ENCODE measurements at regions not wholly inside any gene's neighbourhood (a gene's known extent, or its start where the extent isn't known, plus 50 kb on each side); places are given as distances from the start of the nearest gene placed in this dataset.

GRCh38 chr9:78521680-78522079, 224.8 kb downstream of the PSAT1 start:
- Histone ChIP-seq H2BK12ac (ENCODE audit: low read length in 2 of 2) (no peak overlapping the region), H2BK5ac (ENCODE audit: low read depth, low read length, poor library complexity, severe bottlenecking) (no peak overlapping the region), H3K36me3 (ENCODE audit: control insufficient read depth in 1 of 2, insufficient read depth in 2 of 2, low read depth in 1 of 2, low read length in 2 of 2) (no peaks in the 10 kb centered on the region)

GRCh38 chr9:78525986-78526560, 229.1 kb downstream of the PSAT1 start:
- Histone ChIP-seq H3K27ac (ENCODE audit: low read length, poor library complexity, severe bottlenecking) (no peak overlapping the region), H3K4ac (ENCODE audit: low read depth in 1 of 2, low read length in 2 of 2) (no peak overlapping the region), H2BK5ac (ENCODE audit: low read depth, low read length, poor library complexity, severe bottlenecking) (no peak overlapping the region), H2BK15ac (ENCODE audit: low read depth, poor library complexity, severe bottlenecking) (no peak overlapping the region), H3K27me3 (ENCODE audit: control insufficient read depth in 1 of 2, insufficient read depth in 1 of 2, low read length in 2 of 2) (no peaks in the 10 kb centered on the region), H3K36me3 (ENCODE audit: control insufficient read depth in 1 of 2, insufficient read depth in 2 of 2, low read depth in 1 of 2, low read length in 2 of 2) (no peaks in the 10 kb centered on the region), H2AFZ (ENCODE audit: low read depth, low read length) (no peak overlapping the region), H3K9ac (ENCODE audit: low read length) (no peak overlapping the region), H2BK12ac (ENCODE audit: low read length in 2 of 2) (no peak overlapping the region), H4K8ac (ENCODE audit: low read length) (no peak overlapping the region), H4K91ac (ENCODE audit: low read length) (no peak overlapping the region), H3K4me3 (ENCODE audit: insufficient read depth in 1 of 2, low read depth in 1 of 2, low read length in 2 of 2) (no peak overlapping the region), H3K79me1 (replicated peaks; ENCODE audit: low read length, poor library complexity, severe bottlenecking) (no peaks in the 10 kb centered on the region), H3K4me1 (ENCODE audit: control insufficient read depth, insufficient read depth, low read depth, low read length) (no peaks in the 10 kb centered on the region), H2AK5ac (ENCODE audit: low read length, severe bottlenecking) (no peak overlapping the region), H3K9me3 (ENCODE audit: control insufficient read depth, low read length) (peaks cover 9% of the 10 kb centered on the region), H3K23ac (ENCODE audit: low read length in 2 of 2) (no peak overlapping the region), H3K14ac (ENCODE audit: low read length in 2 of 2) (no peak overlapping the region), H3K18ac (ENCODE audit: low read depth in 1 of 2, low read length in 2 of 2) (no peak overlapping the region), H3K4me2 (ENCODE audit: low read length, poor library complexity, severe bottlenecking) (no peak overlapping the region), H2BK120ac (ENCODE audit: low read depth, low read length) (no peak overlapping the region)
- 100% methylated on average over 2 of the region's 2 CpGs for WGBS
- DNase-seq = no peak

More at GRCh38 chr9:78521680-78522079, 224.8 kb downstream of the PSAT1 start:
- Histone ChIP-seq H3K18ac (ENCODE audit: low read depth in 1 of 2, low read length in 2 of 2) (no peak overlapping the region), H3K79me1 (replicated peaks; ENCODE audit: low read length, poor library complexity, severe bottlenecking) (no peaks in the 10 kb centered on the region), H2BK15ac (ENCODE audit: low read depth, poor library complexity, severe bottlenecking) (no peak overlapping the region), H3K14ac (ENCODE audit: low read length in 2 of 2) (no peak overlapping the region), H3K4ac (ENCODE audit: low read depth in 1 of 2, low read length in 2 of 2) (no peak overlapping the region), H3K9me3 (ENCODE audit: control insufficient read depth, low read length) (peaks cover 25% of the 10 kb centered on the region), H3K9ac (ENCODE audit: low read length) (no peak overlapping the region), H4K8ac (ENCODE audit: low read length) (no peak overlapping the region), H4K91ac (ENCODE audit: low read length) (no peak overlapping the region), H3K4me3 (ENCODE audit: insufficient read depth in 1 of 2, low read depth in 1 of 2, low read length in 2 of 2) (no peak overlapping the region), H2AFZ (ENCODE audit: low read depth, low read length) (no peak overlapping the region), H2AK5ac (ENCODE audit: low read length, severe bottlenecking) (no peak overlapping the region), H3K4me1 (ENCODE audit: control insufficient read depth, insufficient read depth, low read depth, low read length) (no peaks in the 10 kb centered on the region), H2BK120ac (ENCODE audit: low read depth, low read length) (no peak overlapping the region), H3K27me3 (ENCODE audit: control insufficient read depth in 1 of 2, insufficient read depth in 1 of 2, low read length in 2 of 2) (no peaks in the 10 kb centered on the region), H3K4me2 (ENCODE audit: low read length, poor library complexity, severe bottlenecking) (no peak overlapping the region), H3K27ac (ENCODE audit: low read length, poor library complexity, severe bottlenecking) (no peak overlapping the region), H3K23ac (ENCODE audit: low read length in 2 of 2) (no peak overlapping the region)
- DNase-seq = no peak

GRCh38 chr9:78533500-78533899, 236.6 kb downstream of the PSAT1 start:
- no peak overlapping the region for H3K18ac ChIP-seq (ENCODE audit: low read depth in 1 of 2, low read length in 2 of 2)
- H3K27me3 ChIP-seq (ENCODE audit: control insufficient read depth in 1 of 2, insufficient read depth in 1 of 2, low read length in 2 of 2) = no peaks in the 10 kb centered on the region
- no peaks in the 10 kb centered on the region for H3K36me3 ChIP-seq (ENCODE audit: control insufficient read depth in 1 of 2, insufficient read depth in 2 of 2, low read depth in 1 of 2, low read length in 2 of 2)
- no peak overlapping the region for H4K8ac ChIP-seq (ENCODE audit: low read length)
- H2AFZ ChIP-seq (ENCODE audit: low read depth, low read length) = no peak overlapping the region
- H4K91ac ChIP-seq (ENCODE audit: low read length) = no peak overlapping the region
- no peak overlapping the region for H2BK120ac ChIP-seq (ENCODE audit: low read depth, low read length)
- H3K4me2 ChIP-seq (ENCODE audit: low read length, poor library complexity, severe bottlenecking) = no peak overlapping the region
- H3K14ac ChIP-seq (ENCODE audit: low read length in 2 of 2) = no peak overlapping the region
- no peak overlapping the region for H2BK15ac ChIP-seq (ENCODE audit: low read depth, poor library complexity, severe bottlenecking)
- no peak overlapping the region for H3K27ac ChIP-seq (ENCODE audit: low read length, poor library complexity, severe bottlenecking)
- no peak for DNase-seq
- 100% methylated on average over 2 of the region's 2 CpGs for WGBS
- H3K9ac ChIP-seq (ENCODE audit: low read length) = no peak overlapping the region
- no peak overlapping the region for H2AK5ac ChIP-seq (ENCODE audit: low read length, severe bottlenecking)
- no peaks in the 10 kb centered on the region for H3K4me1 ChIP-seq (ENCODE audit: control insufficient read depth, insufficient read depth, low read depth, low read length)
- H2BK12ac ChIP-seq (ENCODE audit: low read length in 2 of 2) = no peak overlapping the region
- H3K4ac ChIP-seq (ENCODE audit: low read depth in 1 of 2, low read length in 2 of 2) = no peak overlapping the region
- H3K79me1 ChIP-seq (replicated peaks; ENCODE audit: low read length, poor library complexity, severe bottlenecking) = no peaks in the 10 kb centered on the region
- H3K9me3 ChIP-seq (ENCODE audit: control insufficient read depth, low read length) = no peaks in the 10 kb centered on the region
- H2BK5ac ChIP-seq (ENCODE audit: low read depth, low read length, poor library complexity, severe bottlenecking) = no peak overlapping the region
- no peak overlapping the region for H3K23ac ChIP-seq (ENCODE audit: low read length in 2 of 2)
- H3K4me3 ChIP-seq (ENCODE audit: insufficient read depth in 1 of 2, low read depth in 1 of 2, low read length in 2 of 2) = no peak overlapping the region

GRCh38 chr9:78539188-78539587, 242.3 kb downstream of the PSAT1 start:
- WGBS = 100% methylated on average over 2 of the region's 3 CpGs
- Histone ChIP-seq H3K36me3 (ENCODE audit: control insufficient read depth in 1 of 2, insufficient read depth in 2 of 2, low read depth in 1 of 2, low read length in 2 of 2) (no peaks in the 10 kb centered on the region), H3K4me1 (ENCODE audit: control insufficient read depth, insufficient read depth, low read depth, low read length) (peaks cover 3% of the 10 kb centered on the region)

More at GRCh38 chr9:78539188-78539587, 242.3 kb downstream of the PSAT1 start:
- Histone ChIP-seq H4K8ac (ENCODE audit: low read length) (no peak overlapping the region), H2AK5ac (ENCODE audit: low read length, severe bottlenecking) (no peak overlapping the region), H3K79me1 (replicated peaks; ENCODE audit: low read length, poor library complexity, severe bottlenecking) (no peaks in the 10 kb centered on the region), H2BK120ac (ENCODE audit: low read depth, low read length) (no peak overlapping the region), H2BK5ac (ENCODE audit: low read depth, low read length, poor library complexity, severe bottlenecking) (no peak overlapping the region), H2AFZ (ENCODE audit: low read depth, low read length) (no peak overlapping the region), H3K23ac (ENCODE audit: low read length in 2 of 2) (no peak overlapping the region), H4K91ac (ENCODE audit: low read length) (no peak overlapping the region), H3K4ac (ENCODE audit: low read depth in 1 of 2, low read length in 2 of 2) (no peak overlapping the region), H3K18ac (ENCODE audit: low read depth in 1 of 2, low read length in 2 of 2) (no peak overlapping the region), H3K27ac (ENCODE audit: low read length, poor library complexity, severe bottlenecking) (no peak overlapping the region), H2BK12ac (ENCODE audit: low read length in 2 of 2) (no peak overlapping the region), H3K4me3 (ENCODE audit: insufficient read depth in 1 of 2, low read depth in 1 of 2, low read length in 2 of 2) (no peak overlapping the region), H3K4me2 (ENCODE audit: low read length, poor library complexity, severe bottlenecking) (no peak overlapping the region), H3K9ac (ENCODE audit: low read length) (no peak overlapping the region), H3K27me3 (ENCODE audit: control insufficient read depth in 1 of 2, insufficient read depth in 1 of 2, low read length in 2 of 2) (no peaks in the 10 kb centered on the region), H3K14ac (ENCODE audit: low read length in 2 of 2) (no peak overlapping the region), H2BK15ac (ENCODE audit: low read depth, poor library complexity, severe bottlenecking) (no peak overlapping the region), H3K9me3 (ENCODE audit: control insufficient read depth, low read length) (no peaks in the 10 kb centered on the region)
- DNase-seq = no peak
